Ishikawa (cell line): ENCODE measurements at regions not wholly inside any gene's neighbourhood (a gene's known extent, or its start where the extent isn't known, plus 50 kb on each side); places are given as distances from the start of the nearest gene placed in this dataset.

ENCODE experiments used
- CEBPB ChIP-seq: IDR thresholded peaks from 2 replicates; pipeline ENCODE4 v1.6.1; 2012
- CREB1 ChIP-seq: IDR thresholded peaks from 2 replicates; pipeline ENCODE4 v1.6.1; 2012; ENCODE audit warnings: low read depth
- FOXM1 ChIP-seq: IDR thresholded peaks from 2 replicates; pipeline ENCODE4 v1.6.1; 2012; ENCODE audit warnings: low read depth, borderline replicate concordance
- RAD21 ChIP-seq: IDR thresholded peaks from 2 replicates; pipeline ENCODE4 v1.6.1; 2012; ENCODE audit warnings: low read depth
- TF ChIP-seq, protein P1 (sequence below): IDR thresholded peaks from 2 replicates; pipeline ENCODE4 v1.6.1; 2012
- TF ChIP-seq, protein P2 (sequence below): IDR thresholded peaks from 2 replicates; pipeline ENCODE4 v1.6.1; 2012; ENCODE audit warnings: low read depth, mild to moderate bottlenecking

DNA sequence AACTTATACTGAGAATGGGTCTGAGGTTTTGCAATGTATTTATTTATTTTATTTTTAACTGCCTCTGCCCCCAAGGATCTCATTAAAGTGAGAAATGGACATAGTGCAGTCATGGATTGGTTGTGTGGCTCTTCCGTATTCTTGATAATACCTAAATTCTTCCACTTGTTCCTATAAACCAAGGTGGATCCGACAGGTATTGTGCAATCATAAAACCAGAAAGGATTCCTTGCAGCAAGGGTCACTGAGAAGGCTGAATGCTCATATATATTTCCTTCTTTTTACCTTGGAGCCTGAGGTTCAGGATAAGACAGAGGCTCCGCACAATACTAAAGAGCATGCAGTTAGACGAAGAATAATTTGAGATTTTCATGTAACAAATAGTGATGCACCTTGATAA lies 826.0 kb upstream of the SOX11 start:
- TF ChIP-seq, protein P1, sequence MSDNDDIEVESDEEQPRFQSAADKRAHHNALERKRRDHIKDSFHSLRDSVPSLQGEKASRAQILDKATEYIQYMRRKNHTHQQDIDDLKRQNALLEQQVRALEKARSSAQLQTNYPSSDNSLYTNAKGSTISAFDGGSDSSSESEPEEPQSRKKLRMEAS, result no peak
- TF ChIP-seq RAD21, result no peak
- TF ChIP-seq, protein P2, sequence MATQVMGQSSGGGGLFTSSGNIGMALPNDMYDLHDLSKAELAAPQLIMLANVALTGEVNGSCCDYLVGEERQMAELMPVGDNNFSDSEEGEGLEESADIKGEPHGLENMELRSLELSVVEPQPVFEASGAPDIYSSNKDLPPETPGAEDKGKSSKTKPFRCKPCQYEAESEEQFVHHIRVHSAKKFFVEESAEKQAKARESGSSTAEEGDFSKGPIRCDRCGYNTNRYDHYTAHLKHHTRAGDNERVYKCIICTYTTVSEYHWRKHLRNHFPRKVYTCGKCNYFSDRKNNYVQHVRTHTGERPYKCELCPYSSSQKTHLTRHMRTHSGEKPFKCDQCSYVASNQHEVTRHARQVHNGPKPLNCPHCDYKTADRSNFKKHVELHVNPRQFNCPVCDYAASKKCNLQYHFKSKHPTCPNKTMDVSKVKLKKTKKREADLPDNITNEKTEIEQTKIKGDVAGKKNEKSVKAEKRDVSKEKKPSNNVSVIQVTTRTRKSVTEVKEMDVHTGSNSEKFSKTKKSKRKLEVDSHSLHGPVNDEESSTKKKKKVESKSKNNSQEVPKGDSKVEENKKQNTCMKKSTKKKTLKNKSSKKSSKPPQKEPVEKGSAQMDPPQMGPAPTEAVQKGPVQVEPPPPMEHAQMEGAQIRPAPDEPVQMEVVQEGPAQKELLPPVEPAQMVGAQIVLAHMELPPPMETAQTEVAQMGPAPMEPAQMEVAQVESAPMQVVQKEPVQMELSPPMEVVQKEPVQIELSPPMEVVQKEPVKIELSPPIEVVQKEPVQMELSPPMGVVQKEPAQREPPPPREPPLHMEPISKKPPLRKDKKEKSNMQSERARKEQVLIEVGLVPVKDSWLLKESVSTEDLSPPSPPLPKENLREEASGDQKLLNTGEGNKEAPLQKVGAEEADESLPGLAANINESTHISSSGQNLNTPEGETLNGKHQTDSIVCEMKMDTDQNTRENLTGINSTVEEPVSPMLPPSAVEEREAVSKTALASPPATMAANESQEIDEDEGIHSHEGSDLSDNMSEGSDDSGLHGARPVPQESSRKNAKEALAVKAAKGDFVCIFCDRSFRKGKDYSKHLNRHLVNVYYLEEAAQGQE, result no peak
- TF ChIP-seq CREB1, result no peak
- TF ChIP-seq CEBPB, result no peak
- no peak for TF ChIP-seq FOXM1
